Spinal cord (tissue), 9 donors: ENCODE measurements at regions not wholly inside any gene's neighbourhood (a gene's known extent, or its start where the extent isn't known, plus 50 kb on each side); places are given as distances from the start of the nearest gene placed in this dataset.

Experiments used
- DNase-seq, 6 donors: peaks; one replicate each; pipeline versions ENCODE4 v3.0.0 to v3.0.0-alpha.2; 2013 to 2015; ENCODE audit warnings: low spot score in 6 of 6, low read depth in 4 of 6
- H3K27ac ChIP-seq: one replicate; pipeline ENCODE4 v1.5.1; 2013; ENCODE audit warnings: low read depth, low read length, control low read depth
- H3K27me3 ChIP-seq: one replicate; pipeline ENCODE4 v1.6.1; 2013; ENCODE audit warnings: low read length; ENCODE audit not compliant: control insufficient read depth, insufficient read depth
- H3K36me3 ChIP-seq: one replicate; pipeline ENCODE4 v1.6.1; 2013; ENCODE audit warnings: low read length; ENCODE audit not compliant: control insufficient read depth, insufficient read depth
- H3K4me1 ChIP-seq: one replicate; pipeline ENCODE4 v1.6.1; 2013; ENCODE audit warnings: low read length; ENCODE audit not compliant: control insufficient read depth, insufficient read depth
- H3K4me3 ChIP-seq: one replicate; pipeline ENCODE4 v1.5.1; 2013; ENCODE audit warnings: low read depth, low read length, control low read depth
- H3K9me3 ChIP-seq: one replicate; pipeline ENCODE4 v1.6.1; 2013; ENCODE audit warnings: low read length; ENCODE audit not compliant: control insufficient read depth, insufficient read depth
- WGBS: methylation state at CpG from one replicate; pipeline ENCODE4 v1.1.5; 2013; ENCODE audit warnings: missing lambda C conversion rate; ENCODE audit not compliant: insufficient coverage; 5-methylcytosine and 5-hydroxymethylcytosine counted together
- donor health status: healthy.

- H3K27ac ChIP-seq = no peak overlapping the region
- no peaks in the 10 kb centered on the region for H3K36me3 ChIP-seq
- DNase-seq = no peak
- peaks cover 2% of the 10 kb centered on the region for H3K27me3 ChIP-seq
- no peak overlapping the region for H3K4me3 ChIP-seq
- H3K4me1 ChIP-seq = no peaks in the 10 kb centered on the region
- no peaks in the 10 kb centered on the region for H3K9me3 ChIP-seq
These were observed 71.4 kb downstream of the TLR4 start for GRCh38 chr9:117775591-117775990.

GRCh38 chr9:117777823-117778222 is 73.6 kb downstream of the TLR4 start:
- no peak overlapping the region for H3K4me3 ChIP-seq
- no peaks in the 10 kb centered on the region for H3K36me3 ChIP-seq
- no peaks in the 10 kb centered on the region for H3K4me1 ChIP-seq
- DNase-seq = no peak
- H3K9me3 ChIP-seq = no peaks in the 10 kb centered on the region
- peaks cover 2% of the 10 kb centered on the region for H3K27me3 ChIP-seq
- no peak overlapping the region for H3K27ac ChIP-seq

GRCh38 chr9:117779760-117780159 is 75.6 kb downstream of the TLR4 start:
- no peaks in the 10 kb centered on the region for H3K4me1 ChIP-seq
- no peak overlapping the region for H3K27ac ChIP-seq
- no peak for DNase-seq
- H3K9me3 ChIP-seq = no peaks in the 10 kb centered on the region
- peaks cover 2% of the 10 kb centered on the region for H3K27me3 ChIP-seq
- no CpG with 5 or more reads among the region's 3 CpGs for WGBS
- no peaks in the 10 kb centered on the region for H3K36me3 ChIP-seq
- no peak overlapping the region for H3K4me3 ChIP-seq

GRCh38 chr9:117782931-117783788 is 79.0 kb downstream of the TLR4 start:
- H3K27ac ChIP-seq = no peak overlapping the region
- peak; percentile 77 to 98 (median 84) for DNase-seq
- H3K4me3 ChIP-seq = peak overlapping the region; percentile 7
- no peaks in the 10 kb centered on the region for H3K9me3 ChIP-seq
- no peaks in the 10 kb centered on the region for H3K4me1 ChIP-seq
- H3K27me3 ChIP-seq = no peaks in the 10 kb centered on the region
- WGBS = 7% methylated on average over 4 of the region's 10 CpGs
- H3K36me3 ChIP-seq = no peaks in the 10 kb centered on the region

GRCh38 chr9:117783828-117784227 is 79.6 kb downstream of the TLR4 start:
- 86% methylated on average over 1 of the region's 1 CpG for WGBS
- no peak overlapping the region for H3K4me3 ChIP-seq
- H3K36me3 ChIP-seq = no peaks in the 10 kb centered on the region
- H3K4me1 ChIP-seq = no peaks in the 10 kb centered on the region
- no peaks in the 10 kb centered on the region for H3K27me3 ChIP-seq
- no peaks in the 10 kb centered on the region for H3K9me3 ChIP-seq
- no peak for DNase-seq
- H3K27ac ChIP-seq = no peak overlapping the region

GRCh38 chr9:117784996-117785395 is 80.8 kb downstream of the TLR4 start:
- no peak overlapping the region for H3K4me3 ChIP-seq
- no peaks in the 10 kb centered on the region for H3K27me3 ChIP-seq
- WGBS = 75% methylated on average over 1 of the region's 1 CpG
- peak in 1 of 6 donors; percentile 14 for DNase-seq
- no peaks in the 10 kb centered on the region for H3K9me3 ChIP-seq
- H3K4me1 ChIP-seq = no peaks in the 10 kb centered on the region
- H3K36me3 ChIP-seq = no peaks in the 10 kb centered on the region
- H3K27ac ChIP-seq = no peak overlapping the region

GRCh38 chr9:117787746-117788145 is 83.5 kb downstream of the TLR4 start:
- Histone ChIP-seq H3K27me3 (no peaks in the 10 kb centered on the region), H3K4me1 (no peaks in the 10 kb centered on the region), H3K27ac (no peak overlapping the region), H3K36me3 (no peaks in the 10 kb centered on the region), H3K9me3 (no peaks in the 10 kb centered on the region), H3K4me3 (no peak overlapping the region)
- no peak for DNase-seq
- 100% methylated on average over 1 of the region's 3 CpGs for WGBS

- Histone ChIP-seq H3K4me1 (no peaks in the 10 kb centered on the region), H3K27ac (no peak overlapping the region), H3K4me3 (no peak overlapping the region), H3K36me3 (no peaks in the 10 kb centered on the region), H3K27me3 (no peaks in the 10 kb centered on the region), H3K9me3 (no peaks in the 10 kb centered on the region)
- DNase-seq = no peak
These were observed 91.1 kb downstream of the TLR4 start for GRCh38 chr9:117795271-117795670.

- no CpG with 5 or more reads among the region's 2 CpGs for WGBS
- Histone ChIP-seq H3K36me3 (no peaks in the 10 kb centered on the region), H3K9me3 (no peaks in the 10 kb centered on the region), H3K27ac (no peak overlapping the region), H3K27me3 (no peaks in the 10 kb centered on the region), H3K4me1 (no peaks in the 10 kb centered on the region), H3K4me3 (no peak overlapping the region)
- DNase-seq = no peak
These were observed 92.5 kb downstream of the TLR4 start for GRCh38 chr9:117796681-117797080.

GRCh38 chr9:117800389-117800788 is 96.2 kb downstream of the TLR4 start:
- no CpG with 5 or more reads among the region's 2 CpGs for WGBS
- Histone ChIP-seq H3K9me3 (no peaks in the 10 kb centered on the region), H3K27me3 (no peaks in the 10 kb centered on the region), H3K27ac (no peak overlapping the region), H3K4me3 (no peak overlapping the region), H3K36me3 (no peaks in the 10 kb centered on the region), H3K4me1 (no peaks in the 10 kb centered on the region)
- DNase-seq = no peak
